ENCODE measurements at regions not wholly inside any gene's neighbourhood (a gene's known extent, or its start where the extent isn't known, plus 50 kb on each side); places are given as distances from the start of the nearest gene placed in this dataset.

- no peaks in the 10 kb centered on the region for H3K4me1 ChIP-seq (replicated peaks in 1 of 2; ENCODE audit: control insufficient read depth in 2 of 2, insufficient read depth in 2 of 2, low read length in 2 of 2)
- H3K27me3 ChIP-seq (ENCODE audit: control insufficient read depth in 2 of 2, insufficient read depth in 2 of 2, low read length in 2 of 2), result no peaks in the 10 kb centered on the region
- H4K20me1 ChIP-seq (replicated peaks; ENCODE audit: control insufficient read depth, insufficient read depth, low read length), result no peaks in the 10 kb centered on the region
- DNase-seq (ENCODE audit: extremely low read depth in 1 of 4, low spot score in 3 of 4) (no peak), ATAC-seq (no peak), FAIRE-seq (no peak)
- no peaks in the 10 kb centered on the region for H3K79me2 ChIP-seq (ENCODE audit: control insufficient read depth, insufficient read depth, low read length)
- intact Hi-C loops (cut with micrococcal nuclease) (no loop called here), in situ Hi-C loops (cut with MboI) (no loop called here)
- H3K36me3 ChIP-seq (ENCODE audit: control insufficient read depth, insufficient read depth, low read length), result no peaks in the 10 kb centered on the region
- 0% methylated on average over 4 of the region's 4 CpGs for WGBS (ENCODE audit: insufficient coverage, low coverage, missing lambda C conversion rate)
- no peak overlapping the region for H2AFZ ChIP-seq (ENCODE audit: low read depth, low read length)
- no peaks in the 10 kb centered on the region for H3K9me3 ChIP-seq (replicated peaks; ENCODE audit: control insufficient read depth, insufficient read depth, low read depth, low read length)
- TF ChIP-seq FOXA1 (IDR thresholded peaks at IDR 0.05; ENCODE audit: borderline replicate concordance), result no peak
- TF ChIP-seq CEBPG (CRISPR knock-in tag; IDR thresholded peaks at IDR 0.05), result no peak
- 0 out of 4 replicates have a peak, but pooled peaks of 1 of the 2 experiments have one; percentile 20 for TF ChIP-seq CEBPG (tag; conservative IDR thresholded peaks at IDR 0.05 in 1 of 2, IDR thresholded peaks at IDR 0.05 in 1 of 2)
- ChIA-PET POLR2A (no interaction called here), CTCF (ENCODE audit: low intra/inter-chr PET ratio) (no interaction called here)
- no peak overlapping the region for H3K9ac ChIP-seq (ENCODE audit: insufficient read depth in 1 of 2, low read depth in 2 of 2, low read length in 2 of 2)
- BruUV-seq (replicated peaks), result no TSS peak
- no peak overlapping the region for H3K27ac ChIP-seq (ENCODE audit: extremely low read depth, low read depth, low read length)
- no peaks in the 10 kb centered on the region for H3K9me1 ChIP-seq (ENCODE audit: control insufficient read depth, insufficient read depth, low read length)
- H3K4me2 ChIP-seq (ENCODE audit: insufficient read depth, low read length), result no peak overlapping the region
- no peak overlapping the region for H3K4me3 ChIP-seq
These were observed 512.3 kb downstream of the SLITRK5 start for GRCh38 chr13:88183440-88183839.

- in situ Hi-C loops (cut with MboI) (no loop called here), intact Hi-C loops (cut with micrococcal nuclease) (no loop called here)
- H3K27me3 ChIP-seq (ENCODE audit: control insufficient read depth in 2 of 2, insufficient read depth in 2 of 2, low read length in 2 of 2), result no peaks in the 10 kb centered on the region
- no peak overlapping the region for H2AFZ ChIP-seq (ENCODE audit: low read depth, low read length)
- no peak overlapping the region for H3K27ac ChIP-seq (ENCODE audit: extremely low read depth, low read depth, low read length)
- BruUV-seq (replicated peaks), result no TSS peak
- WGBS (ENCODE audit: insufficient coverage, low coverage, missing lambda C conversion rate), result 0% methylated on average over 3 of the region's 3 CpGs
- no peak overlapping the region for H3K4me2 ChIP-seq (ENCODE audit: insufficient read depth, low read length)
- no peaks in the 10 kb centered on the region for H3K9me3 ChIP-seq (replicated peaks; ENCODE audit: control insufficient read depth, insufficient read depth, low read depth, low read length)
- no peaks in the 10 kb centered on the region for H3K9me1 ChIP-seq (ENCODE audit: control insufficient read depth, insufficient read depth, low read length)
- H3K4me3 ChIP-seq, result no peak overlapping the region
- no peaks in the 10 kb centered on the region for H4K20me1 ChIP-seq (replicated peaks; ENCODE audit: control insufficient read depth, insufficient read depth, low read length)
- H3K79me2 ChIP-seq (ENCODE audit: control insufficient read depth, insufficient read depth, low read length), result no peaks in the 10 kb centered on the region
- DNase-seq (ENCODE audit: extremely low read depth in 1 of 4, low spot score in 3 of 4) (no peak), ATAC-seq (no peak), FAIRE-seq (no peak)
- no peaks in the 10 kb centered on the region for H3K4me1 ChIP-seq (replicated peaks in 1 of 2; ENCODE audit: control insufficient read depth in 2 of 2, insufficient read depth in 2 of 2, low read length in 2 of 2)
- POLR2A ChIA-PET, result no interaction called here
- TF ChIP-seq ZNF561 (CRISPR knock-in tag; conservative IDR thresholded peaks at IDR 0.05) (no peak), HOMEZ (CRISPR knock-in tag; IDR thresholded peaks at IDR 0.05) (no peak)
- no peak overlapping the region for H3K9ac ChIP-seq (ENCODE audit: insufficient read depth in 1 of 2, low read depth in 2 of 2, low read length in 2 of 2)
- no peaks in the 10 kb centered on the region for H3K36me3 ChIP-seq (ENCODE audit: control insufficient read depth, insufficient read depth, low read length)
- CTCF ChIA-PET (ENCODE audit: low intra/inter-chr PET ratio), result no interaction called here
These were observed 517.8 kb downstream of the SLITRK5 start for GRCh38 chr13:88188986-88189385.

All from K562 (cell line).